Stimulated activated CD8-positive, alpha-beta memory T cell treated with anti-CD3 and anti-CD28 coated beads, Interleukin-4, amount 100 ng/mL, for 24 hours (primary cell): ENCODE measurements at regions not wholly inside any gene's neighbourhood (a gene's known extent, or its start where the extent isn't known, plus 50 kb on each side); places are given as distances from the start of the nearest gene placed in this dataset.
"Not testable (repeated sequence)": the region's sequence is repeated elsewhere in the genome, so short reads cannot be mapped to it uniquely, and the experiment has no call there.

Experiments
- DNase-seq: peaks from one replicate; pipeline ENCODE4 v3.0.0-alpha.2; 2020; ENCODE audit warnings: low read depth

DNA sequence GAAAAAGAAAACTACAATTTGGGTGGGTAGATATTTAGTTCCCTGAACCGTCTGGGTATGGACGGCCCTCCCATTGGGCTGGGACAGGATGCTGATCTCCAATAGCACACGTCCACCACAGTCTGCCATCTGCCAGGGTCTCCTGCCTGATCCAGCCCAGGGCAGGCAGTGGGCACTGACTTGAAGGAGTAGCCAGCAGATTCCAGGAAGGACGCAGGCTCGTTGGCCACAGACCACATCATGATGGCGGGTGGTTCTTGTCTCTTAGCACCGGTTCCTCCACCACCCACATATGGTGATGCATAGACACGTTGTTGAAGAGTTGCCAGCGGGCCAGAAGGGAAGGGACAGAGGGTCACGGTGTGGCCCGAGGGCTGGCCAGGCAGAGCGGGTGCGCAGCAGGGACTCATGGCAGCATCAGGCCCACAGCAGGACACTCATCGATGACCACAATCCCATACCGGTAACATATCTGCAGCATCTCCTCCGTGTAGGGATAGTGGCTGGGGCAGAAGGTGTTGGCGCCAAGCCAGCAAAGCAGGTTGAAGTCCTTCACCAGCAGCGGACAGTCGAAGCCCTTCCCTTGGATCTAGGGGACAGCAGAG lies 155.8 kb upstream of the FAM174A start:
- DNase-seq: not testable (repeated sequence)

DNA sequence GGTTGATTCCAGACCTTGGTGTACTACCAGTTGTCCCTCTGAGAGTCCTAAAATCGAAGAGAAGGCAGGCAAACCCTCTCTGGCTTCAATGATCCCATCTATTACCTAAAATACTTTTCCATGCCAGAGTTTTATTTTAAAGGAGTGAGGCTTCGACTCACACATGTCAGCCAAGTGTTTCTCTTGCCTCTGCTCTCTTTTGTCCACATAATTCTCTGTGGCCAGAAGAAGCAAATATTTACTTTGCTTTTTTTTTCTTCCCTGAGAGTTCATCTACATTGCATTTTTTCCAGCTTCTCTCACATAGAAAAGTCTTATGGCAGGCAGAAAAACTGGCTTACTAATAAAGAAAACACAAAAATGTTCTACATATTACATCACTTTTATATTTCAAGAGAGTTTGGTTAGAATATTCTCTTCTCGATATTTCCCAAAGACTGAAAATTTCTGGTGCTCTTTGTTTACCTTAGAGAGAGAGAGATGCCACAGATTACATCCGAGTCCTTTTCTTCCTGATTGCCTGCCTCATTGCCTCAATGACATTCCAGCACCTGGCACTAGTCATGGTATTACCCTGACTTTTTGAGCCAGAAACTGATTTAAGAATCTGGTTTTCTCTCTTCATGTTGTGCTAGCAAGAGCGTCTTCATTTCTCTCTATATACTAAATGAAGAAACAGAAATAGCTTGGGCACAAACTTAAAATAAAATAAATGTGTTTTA lies 170.3 kb upstream of the FAM174A start:
- not testable (repeated sequence) for DNase-seq

DNA sequence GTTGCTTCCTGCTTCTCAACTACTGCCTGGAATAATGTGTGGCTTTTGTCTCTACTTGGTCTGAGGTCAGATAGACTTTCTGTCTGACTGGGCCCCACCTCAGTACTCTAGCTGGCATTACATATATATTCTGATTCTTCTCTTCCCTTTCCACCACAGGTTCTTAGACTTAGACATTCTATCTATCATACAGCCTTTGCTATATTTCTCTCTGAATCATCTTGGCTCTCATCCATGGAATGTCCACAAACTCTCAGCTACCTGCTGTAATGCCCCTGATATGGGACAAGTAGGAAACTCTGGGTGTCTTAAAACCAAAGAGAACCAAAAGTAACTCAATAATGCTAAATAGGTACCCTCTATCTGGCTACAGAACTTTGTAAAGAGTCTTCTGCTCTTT lies 170.8 kb upstream of the FAM174A start:
- not testable (repeated sequence) for DNase-seq

DNA sequence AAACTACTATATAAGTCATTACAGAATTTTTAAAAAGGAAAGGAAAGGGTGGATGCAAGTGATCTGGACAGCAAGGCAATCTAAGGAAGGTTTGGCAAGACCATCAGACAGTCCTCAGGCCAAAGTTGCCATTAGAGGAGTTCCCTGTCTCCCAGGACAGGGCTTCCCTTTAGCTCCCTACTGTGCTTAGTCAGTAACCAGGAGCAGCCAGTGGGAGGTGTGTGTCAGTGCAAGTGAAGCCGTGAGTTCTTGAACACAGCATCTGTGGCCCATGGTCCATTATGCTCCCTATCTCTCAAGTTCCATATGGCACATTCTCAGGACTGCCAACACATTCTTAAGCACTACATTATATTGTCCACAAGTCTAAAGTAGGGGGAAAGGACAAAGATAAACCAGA lies 175.2 kb upstream of the FAM174A start:
- not testable (repeated sequence) for DNase-seq

DNA sequence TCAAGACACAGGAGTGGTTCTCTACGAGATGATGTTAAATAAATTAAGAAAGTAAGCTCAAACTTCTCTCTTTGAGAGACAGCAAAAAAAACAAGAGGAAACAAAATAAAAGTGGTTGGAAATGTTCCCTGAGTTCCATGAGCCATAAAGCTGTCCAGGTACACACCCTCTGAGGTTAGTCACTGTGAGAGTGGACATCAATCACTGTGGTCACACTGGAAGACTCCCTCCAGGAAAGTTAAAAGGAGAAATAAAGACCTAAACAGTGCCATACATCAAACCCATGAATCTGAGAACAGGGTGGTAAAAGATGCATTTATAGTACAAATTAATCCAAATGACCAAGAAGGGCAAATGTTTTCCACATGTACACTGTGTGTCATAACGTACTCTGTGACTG lies 188.9 kb upstream of the FAM174A start:
- DNase-seq: not testable (repeated sequence)

DNA sequence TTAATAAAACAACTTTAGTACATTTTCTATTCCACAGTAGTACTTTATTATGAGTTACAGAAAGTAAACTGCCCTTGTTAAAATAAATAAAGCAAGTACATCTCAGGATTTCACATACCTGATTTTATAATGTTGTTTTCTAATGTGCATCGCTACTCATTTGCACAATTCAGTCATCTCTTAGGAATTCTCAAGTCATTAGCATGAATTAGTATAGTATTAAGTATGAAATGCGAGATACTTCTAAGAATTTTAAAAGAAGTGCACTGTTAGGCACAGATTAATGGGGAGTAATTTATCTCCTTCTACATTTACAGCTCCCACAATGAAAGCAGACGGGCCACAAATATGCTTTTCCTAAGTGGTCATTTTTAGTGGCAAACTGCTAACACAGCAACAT lies 193.7 kb upstream of the FAM174A start:
- DNase-seq: not testable (repeated sequence)

DNA sequence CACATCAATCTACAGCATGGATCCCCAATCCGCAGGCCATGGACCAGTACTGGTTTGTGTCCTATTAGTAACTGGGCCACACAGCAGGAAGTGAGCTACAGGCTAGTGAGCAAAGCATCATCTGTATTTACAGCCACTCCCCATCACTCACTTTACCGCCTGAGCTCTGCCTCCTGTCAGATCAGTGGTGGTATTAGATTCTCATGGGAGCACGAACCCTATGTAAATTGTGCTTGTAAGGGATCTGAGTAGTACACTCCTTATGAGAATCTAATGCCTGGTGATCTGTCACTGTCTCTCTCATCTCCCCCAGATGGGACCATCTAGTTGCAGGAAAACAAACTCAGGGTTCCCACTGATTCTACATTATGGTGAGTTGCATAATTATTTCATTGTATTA lies 212.7 kb upstream of the FAM174A start:
- no peak for DNase-seq

DNA sequence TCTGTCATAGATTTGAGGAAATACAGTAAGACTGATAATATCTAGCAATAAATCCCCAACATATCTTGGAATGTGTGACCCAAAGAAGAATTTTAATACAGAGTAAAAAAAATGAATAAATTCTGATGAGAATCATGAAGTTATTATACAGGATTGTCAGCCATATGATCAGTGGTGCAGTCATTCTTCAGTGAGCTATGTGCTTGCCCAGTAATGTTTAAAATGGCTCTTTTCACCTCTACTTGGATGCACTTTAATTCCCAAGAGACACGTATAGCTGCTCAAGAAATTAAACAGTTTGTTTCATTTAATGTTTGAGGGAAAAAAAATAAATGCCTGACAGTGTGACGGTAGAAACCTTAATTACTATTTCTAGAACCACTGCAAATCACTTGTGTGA lies 215.3 kb upstream of the FAM174A start:
- DNase-seq: no peak

DNA sequence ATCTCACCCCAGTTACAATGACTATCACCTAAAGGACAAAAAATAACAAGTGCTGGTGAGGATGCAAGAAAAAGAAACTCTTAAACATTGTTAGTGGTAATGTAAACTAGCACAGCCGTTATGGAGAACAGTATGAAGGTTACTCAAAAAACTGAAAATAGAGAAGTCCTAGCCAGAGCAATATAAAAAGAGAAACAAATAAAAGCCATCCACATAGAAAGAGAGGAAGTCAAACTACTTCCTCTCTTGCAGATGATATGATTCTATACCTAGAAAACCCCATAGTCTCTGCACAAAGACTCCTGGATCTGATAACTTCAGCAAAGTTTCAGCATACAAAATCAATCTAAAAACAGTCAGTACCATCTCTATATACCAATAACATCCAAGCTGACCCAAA lies 221.5 kb upstream of the FAM174A start:
- no peak for DNase-seq

DNA sequence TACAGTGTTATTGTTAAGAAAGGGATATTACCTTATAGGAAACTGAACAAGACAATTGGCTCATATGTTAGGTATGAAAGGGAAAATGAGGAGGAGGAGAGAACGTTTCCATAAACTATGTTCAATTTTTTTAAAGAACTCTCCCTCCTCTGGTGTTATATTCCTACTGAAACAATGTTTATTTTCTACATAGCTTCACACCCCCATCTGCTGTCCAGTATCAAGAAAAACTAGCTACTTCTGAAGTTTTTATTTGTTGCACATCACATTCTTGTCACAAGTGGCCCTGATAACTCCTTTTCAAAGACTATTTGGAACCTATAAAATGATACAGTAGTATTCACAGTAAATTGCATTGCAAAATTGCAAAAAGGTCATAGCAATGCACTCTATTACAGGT lies 223.4 kb upstream of the FAM174A start:
- DNase-seq: no peak

DNA sequence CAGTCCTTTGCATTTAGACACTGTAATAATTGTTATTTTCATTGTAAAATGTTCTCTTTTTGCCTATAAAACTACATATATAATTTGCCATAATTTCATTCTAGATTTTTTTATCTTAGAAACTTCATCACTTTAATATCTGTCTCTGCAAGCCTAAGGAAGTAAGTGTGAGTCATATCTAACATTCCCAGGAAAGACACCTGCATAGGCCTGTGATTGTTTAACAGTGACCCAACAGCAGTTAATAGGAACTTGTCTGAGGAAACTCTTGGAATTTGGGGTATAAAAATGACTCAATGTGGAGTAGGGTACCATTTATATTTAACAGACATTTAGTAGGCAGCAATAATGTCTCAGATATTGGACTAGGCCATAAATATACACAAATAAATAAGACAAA lies 229.2 kb upstream of the FAM174A start:
- DNase-seq: no peak

DNA sequence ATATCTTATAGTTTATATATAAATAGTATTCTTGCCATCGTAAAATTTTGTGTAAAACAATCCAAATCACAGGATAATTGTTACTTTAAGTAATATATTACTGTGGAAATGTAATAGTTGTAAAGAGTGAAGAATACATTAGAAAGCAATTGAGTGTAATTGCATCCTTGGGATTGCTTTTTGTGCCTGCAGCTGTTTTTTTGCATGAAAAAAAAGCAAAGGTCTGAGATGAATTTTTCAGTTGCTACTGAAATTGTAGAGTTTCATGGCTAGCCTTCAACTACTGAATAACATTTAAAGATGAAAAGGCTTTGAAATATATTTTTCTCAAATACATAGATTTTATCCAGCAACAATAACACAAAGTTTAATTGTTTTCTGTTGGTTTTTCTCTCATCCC lies 232.0 kb upstream of the FAM174A start:
- no peak for DNase-seq

DNA sequence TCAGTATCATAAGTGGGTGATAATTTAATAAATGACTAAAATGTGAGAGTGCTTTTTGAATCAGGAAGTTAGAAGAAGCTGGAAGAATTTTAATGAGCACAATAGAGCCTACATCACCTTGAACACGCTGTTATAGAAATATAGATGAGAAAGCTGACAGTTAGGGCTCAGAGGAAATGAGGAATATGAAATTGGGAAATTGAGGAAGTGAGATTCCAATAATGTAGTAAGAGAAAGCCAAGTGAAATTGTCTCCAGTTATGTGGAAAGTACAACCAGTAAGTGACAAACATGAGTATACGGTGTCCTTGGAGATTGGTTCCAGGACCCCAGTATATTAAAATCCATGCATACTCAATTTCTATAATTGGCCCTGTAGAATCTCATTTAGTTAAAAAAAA lies 235.9 kb upstream of the FAM174A start:
- DNase-seq: no peak

DNA sequence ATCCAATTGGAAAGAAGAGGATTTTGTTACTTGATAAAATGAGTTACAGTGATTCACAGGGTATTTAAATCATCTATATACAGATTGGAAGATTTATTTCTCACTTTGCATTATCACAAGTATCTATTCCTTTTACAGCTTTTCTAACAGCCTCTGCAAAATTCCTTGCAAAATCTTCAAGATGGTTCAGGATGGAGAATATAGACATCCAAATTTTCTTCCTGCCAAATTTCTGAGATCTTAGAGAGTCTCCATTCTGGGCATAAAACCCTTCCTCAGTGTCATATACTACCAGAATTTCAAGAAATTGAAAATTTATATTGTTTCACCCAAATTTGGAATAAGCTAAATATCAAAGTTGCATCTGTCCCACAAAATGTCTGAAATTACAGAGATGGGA lies 259.1 kb upstream of the FAM174A start:
- no peak for DNase-seq

DNA sequence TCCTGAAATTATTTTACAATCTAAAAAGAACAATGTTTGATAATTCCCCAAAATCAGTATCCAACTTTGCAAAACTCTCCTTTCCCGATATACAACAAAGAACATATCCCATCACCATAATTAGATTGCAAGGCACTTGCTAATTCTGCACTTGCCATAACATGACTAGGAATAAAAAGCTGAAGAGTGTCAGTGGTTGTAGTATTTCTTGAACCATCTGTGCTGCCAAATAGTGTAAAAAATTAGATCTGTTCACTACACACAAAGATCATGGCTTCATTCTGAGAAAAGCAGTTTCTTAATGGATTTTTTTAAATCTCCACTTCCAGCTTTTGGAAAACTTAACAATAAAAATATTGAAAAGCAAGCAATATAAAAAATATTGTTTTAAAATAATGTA lies 259.5 kb upstream of the FAM174A start:
- DNase-seq: no peak

DNA sequence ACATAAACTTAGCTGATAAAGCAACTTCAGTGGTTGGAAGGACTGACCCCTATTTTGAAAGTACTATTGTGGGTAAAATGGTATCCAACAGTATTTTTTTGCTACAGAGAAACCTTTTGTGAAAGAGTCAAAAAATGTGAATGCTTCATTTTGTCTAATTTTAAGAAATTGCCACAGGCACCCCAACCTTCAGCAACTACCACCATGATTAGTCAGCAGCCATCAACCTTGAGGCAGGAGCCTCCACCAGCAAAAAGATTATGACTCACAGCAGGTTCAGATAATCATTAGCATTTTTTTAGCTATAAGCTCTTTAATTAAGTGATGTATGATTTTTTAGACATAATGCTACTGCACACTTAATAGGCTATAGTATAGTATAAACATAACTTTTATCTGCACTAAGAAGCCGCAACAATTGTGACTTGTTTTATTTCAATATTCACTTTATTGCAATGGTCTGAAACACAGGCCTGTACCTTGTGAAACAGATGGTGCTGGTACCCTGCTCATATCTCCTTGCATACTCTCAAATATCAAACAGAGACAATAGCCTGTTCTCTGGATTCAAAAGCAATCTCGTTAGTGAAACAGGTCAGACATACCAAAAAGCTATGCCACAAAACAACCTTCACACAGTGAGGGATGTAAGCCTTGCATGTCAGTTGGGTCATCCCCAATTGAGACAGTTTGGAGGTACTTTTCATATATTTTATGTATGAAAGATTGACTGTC lies 261.2 kb upstream of the FAM174A start:
- no peak for DNase-seq

DNA sequence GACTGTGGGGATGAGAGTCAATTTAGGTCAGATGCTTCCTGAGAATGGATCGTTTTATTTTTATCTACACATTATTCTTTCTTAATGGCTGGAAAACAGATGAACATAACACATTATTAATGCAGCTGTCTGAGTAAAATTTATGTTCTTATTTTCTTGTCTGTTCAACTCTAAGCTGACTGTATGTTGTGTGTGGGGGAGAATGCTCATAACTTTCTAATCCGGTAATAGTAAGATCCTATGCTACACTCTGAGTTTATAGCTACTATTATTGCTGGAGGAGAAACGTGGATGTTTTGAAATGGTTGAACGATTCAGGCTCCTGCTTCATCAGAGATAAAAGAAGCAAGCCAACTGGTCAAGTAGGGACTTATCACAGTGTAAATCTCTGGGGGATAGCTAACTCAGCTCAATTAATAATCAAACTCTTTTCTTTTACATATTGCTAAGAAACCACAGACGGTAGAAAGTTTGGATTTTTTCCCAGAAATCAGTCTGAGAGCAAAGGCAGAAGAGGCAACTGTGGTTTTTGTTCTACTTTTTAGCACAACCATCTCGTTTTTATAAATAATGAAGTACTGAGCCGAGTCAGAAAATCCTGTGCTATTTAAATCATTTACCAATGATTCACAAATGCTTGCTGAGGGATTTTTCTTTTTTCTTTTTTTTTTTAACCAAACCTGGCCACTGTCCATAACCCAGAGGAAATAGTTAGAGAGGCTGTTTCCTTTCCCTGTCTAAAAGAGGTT lies 265.0 kb upstream of the FAM174A start:
- DNase-seq: no peak

DNA sequence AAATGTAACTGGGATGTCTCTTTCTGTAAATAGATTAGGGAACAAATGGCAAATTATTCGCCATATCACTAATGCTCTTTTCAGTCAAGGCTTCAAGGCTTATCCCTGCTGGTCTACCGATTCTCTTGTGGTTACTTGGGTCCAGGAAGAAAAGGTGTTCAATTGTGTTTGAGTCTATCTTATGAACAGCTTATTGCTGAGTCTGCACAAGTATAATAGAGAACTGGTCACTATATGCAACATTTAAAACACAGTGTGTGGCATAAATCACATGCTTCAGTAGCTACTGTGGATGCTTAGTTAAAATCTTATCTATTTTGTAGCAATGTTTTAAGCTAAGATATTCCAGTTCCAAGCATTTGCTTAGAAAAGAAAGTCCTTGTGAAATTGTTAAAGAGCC lies 274.2 kb upstream of the FAM174A start:
- no peak for DNase-seq

DNA sequence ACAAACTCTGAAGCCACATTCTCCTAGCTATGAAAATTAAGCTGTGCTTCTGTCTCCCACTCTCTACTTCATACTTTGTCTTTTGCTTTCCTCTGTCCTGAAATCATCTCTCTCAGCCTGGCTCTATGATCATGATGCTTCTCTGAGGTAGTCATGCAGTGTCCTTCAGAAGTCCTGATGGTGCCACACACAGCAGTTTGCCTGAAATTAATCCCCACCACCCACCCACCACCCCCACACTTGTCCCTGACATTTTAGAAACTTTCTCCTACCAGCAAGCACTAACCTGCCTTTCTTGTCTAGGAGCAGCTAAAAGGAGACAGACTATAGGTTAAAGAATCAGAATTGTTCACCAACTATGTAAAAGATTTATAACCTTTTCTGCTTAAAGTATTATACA lies 282.2 kb upstream of the FAM174A start:
- DNase-seq: no peak

DNA sequence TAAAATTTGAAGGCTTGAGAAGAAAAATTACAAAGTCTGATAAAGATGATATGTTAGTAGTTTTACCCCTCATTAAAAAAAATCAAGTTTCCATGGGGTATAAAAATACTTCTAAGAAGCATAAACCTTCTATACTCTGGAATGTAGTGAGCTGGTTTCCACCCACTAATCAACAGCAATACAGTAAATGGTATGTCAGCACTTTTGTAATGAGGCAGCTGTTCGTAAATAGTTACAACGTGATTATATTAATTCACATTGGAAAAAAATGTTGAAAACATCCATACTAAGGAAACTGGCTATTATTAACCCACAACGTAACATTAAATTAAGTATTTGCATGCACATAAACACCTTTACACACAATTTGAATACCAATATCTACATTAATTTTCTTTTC lies 283.1 kb upstream of the FAM174A start:
- DNase-seq: no peak

DNA sequence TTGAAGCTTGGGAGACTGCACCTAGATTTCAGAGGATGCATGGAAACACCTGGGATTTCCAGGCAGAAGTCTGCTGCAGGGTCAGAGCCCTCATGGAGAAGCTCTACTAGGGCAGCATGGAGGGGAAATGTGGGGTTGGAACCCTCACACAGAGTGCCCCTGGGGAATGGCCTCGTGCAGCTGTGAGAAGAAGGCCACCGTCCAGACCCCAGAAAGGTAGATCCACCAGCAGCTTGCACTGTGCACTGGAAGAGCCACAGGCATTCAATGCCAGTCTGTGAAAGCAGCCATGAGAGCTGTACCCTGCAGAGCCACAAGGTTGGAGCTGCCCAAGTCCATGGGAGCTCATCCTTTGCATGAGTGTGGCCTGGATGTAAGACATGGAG lies 285.3 kb upstream of the FAM174A start:
- no peak for DNase-seq

DNA sequence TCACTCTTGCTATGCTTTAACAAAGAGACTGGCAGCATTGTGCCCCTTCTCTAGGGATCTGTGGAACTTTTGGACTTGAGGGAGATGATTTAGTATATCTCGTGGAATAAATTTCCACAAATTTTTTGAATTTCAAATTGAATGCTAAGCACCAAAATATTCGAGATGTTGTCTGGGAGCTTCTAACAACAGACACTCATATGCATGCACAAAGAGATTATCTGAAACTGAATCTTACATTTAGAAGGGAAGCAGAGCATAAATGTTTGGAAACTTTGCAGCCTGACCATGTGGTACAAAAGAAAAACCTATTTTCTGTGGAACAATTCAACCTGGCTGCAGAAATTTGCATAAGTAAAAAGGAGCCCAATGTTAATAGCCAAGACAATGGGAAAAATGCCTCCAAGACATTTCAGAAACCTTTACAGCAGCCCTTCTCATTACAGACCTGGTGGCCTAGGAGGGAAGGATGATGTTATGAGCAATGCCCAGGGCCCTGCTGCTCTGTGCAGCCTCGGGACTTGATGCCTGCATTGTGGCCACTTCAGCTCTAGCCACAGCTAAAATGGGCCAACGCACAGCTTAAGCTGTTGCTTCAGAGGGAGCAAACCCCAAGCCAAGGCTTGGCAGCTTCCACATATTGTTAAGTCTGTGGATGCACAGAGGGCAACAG lies 285.8 kb upstream of the FAM174A start:
- no peak for DNase-seq
